GM18499 (cell line): ENCODE measurements at regions not wholly inside any gene's neighbourhood (a gene's known extent, or its start where the extent isn't known, plus 50 kb on each side); places are given as distances from the start of the nearest gene placed in this dataset.

ENCODE experiments used
- ATAC-seq: cut with Tn5 transposase; IDR thresholded peaks from one replicate; pipeline ENCODE4 v1.9.1; 2021; ENCODE audit warnings: moderate number of reproducible peaks; ENCODE audit not compliant: insufficient read depth, unreplicated experiment

GRCh38 chr13:105370011-105370650 is 1165.3 kb downstream of the EFNB2 start:
- ATAC-seq: no peak

DNA sequence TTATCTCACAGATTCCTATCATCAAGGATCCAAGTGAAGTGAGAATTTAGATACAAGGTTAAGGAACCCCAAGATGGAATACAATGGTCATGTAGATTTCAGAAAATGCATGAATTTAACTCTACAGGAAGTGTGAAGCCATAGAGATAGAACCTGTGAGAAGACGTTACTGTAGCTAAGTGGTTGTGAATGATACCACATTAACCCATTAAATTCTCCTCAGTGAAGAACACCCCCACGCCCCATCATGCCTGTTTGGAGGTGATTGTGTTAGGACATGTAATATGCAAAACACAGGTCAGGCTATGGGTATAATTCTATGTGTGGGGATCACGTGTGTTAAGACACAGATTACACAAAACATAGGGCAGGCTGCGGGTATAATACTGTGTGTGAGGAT is 1166.7 kb downstream of the EFNB2 start:
- no peak for ATAC-seq

GRCh38 chr13:105365831-105366230 is 1169.6 kb downstream of the EFNB2 start:
- ATAC-seq: no peak

DNA sequence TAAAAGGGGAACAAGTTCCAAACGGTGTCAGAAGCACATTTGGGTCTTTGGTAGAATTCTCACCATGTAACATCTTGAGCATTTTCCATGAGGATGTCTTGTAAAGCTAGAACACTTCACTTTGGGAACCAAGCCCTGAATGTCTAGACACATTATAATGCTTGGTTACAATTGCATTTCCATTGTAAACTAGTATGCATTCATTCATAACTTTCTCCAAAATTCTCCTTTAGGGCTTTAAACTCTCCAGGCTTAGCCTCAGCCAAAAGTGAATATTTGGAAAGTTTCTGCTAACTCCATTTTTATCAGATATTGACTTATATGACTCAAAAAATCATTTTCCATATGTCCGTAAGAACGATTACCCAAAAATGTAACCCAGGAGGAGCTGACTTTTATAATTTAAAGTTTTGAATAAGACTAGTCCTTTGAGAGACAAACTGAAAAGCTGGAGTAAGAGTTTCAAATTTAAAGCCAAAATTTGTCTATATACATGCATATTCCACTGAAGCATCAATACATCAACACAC is 1170.4 kb downstream of the EFNB2 start:
- ATAC-seq: no peak

GRCh38 chr13:105364191-105364590 is 1171.3 kb downstream of the EFNB2 start:
- ATAC-seq: no peak

DNA sequence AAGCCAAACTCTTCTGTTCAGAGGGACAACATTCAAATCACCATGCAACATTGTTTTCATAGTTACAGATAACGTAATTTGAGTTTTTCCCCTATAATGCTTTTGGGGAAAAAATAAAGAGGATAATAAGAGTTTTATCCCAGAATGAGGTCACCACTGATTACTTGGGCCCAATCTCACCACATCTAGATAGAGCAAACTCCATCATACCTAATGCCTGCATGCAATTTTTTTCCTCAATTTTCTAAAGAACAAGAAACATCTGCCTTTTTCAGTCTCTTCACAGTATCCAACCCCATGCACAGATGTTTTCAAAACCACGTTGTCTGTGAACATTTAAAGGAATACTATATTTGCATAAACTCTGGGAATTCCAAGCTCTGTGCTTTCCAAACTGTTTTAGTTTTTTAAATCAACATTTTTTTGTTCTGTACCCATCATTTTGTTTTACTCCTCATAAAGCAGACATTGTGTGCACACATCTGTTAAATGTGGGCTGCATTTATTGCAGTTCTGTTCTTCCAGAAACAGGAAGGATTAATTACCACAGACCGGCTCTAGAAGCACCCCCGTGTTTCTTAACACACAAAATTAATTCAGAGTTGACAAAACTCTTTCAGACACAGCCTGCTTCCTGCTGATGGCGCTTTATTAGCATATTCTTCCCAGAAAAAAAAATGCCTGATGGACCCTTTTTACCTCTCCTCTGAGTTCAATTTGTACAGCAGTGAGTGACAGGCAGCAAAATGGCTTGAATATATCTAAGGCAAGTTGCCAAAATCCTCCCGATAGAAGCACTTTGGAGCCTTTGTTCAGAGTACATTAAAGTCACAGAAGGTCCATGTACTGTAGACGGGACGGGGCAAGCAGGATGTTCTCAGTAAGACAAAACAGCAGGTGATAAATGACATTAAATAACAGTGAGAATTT is 1171.9 kb downstream of the EFNB2 start:
- ATAC-seq: no peak

DNA sequence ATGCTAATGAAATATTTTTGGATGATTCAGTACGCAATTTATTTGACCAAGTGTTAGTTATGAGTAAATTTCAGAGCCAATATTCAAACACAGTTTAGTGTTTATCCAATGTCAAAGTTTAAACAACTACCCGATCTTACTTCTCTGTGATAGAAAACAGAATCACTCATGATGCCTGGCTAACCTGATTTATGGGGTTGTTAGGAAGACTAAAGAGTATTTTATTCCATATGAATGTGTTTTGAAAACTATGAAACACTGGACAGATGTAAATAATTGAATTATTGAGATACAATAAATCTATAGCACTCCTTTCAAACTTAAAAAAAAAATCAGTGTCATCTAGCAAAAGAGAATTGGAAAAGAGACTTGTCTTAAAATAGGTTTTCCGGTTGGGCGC is 1181.8 kb downstream of the EFNB2 start:
- ATAC-seq: no peak

GRCh38 chr13:105349082-105349723 is 1186.3 kb downstream of the EFNB2 start:
- no peak for ATAC-seq

- ATAC-seq: no peak
Measured at GRCh38 chr13:105346141-105346775, 1189.2 kb downstream of the EFNB2 start.

- no peak for ATAC-seq
Measured at GRCh38 chr13:105345730-105346129, 1189.7 kb downstream of the EFNB2 start.

DNA sequence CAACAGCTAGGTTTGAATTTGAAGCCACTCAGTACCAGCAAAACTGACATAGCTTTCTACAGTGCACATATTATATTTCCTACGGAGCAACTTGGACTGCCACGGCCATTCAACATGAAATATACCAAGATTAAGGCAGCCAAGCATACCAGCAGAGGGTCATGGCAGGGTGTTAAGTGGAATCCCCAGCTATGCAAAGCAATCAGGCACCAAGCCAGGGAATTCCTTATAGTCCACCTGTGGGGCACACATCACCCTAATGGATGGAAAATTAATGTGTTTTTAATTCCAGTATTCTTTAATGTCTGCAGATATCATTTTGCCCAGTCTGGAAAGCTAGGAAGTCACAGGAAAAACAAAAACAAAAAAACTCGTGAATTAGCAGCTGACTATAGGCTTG is 1190.3 kb downstream of the EFNB2 start:
- ATAC-seq: no peak

GRCh38 chr13:105343134-105343806 is 1192.2 kb downstream of the EFNB2 start:
- no peak for ATAC-seq

- no peak for ATAC-seq
Measured at GRCh38 chr13:105342281-105342820, 1193.1 kb downstream of the EFNB2 start.

DNA sequence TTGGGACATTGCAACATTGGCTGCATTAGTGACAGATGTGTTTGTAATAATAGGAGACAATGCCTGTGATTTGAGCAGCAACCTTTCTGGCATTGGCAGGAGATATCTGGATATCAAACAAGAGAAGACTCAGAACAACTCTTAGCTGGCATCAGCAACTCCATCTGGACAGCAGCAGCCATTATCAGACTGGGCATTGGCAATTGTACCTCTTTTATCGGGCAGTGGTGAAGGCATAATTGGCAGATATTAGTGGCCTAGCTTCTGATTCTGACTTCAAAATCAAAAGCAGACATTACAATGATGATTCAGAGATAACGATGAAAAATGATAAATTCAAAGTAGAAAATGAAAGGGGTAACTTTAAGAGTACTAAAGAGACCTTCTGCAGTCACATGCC is 1193.7 kb downstream of the EFNB2 start:
- no peak for ATAC-seq

DNA sequence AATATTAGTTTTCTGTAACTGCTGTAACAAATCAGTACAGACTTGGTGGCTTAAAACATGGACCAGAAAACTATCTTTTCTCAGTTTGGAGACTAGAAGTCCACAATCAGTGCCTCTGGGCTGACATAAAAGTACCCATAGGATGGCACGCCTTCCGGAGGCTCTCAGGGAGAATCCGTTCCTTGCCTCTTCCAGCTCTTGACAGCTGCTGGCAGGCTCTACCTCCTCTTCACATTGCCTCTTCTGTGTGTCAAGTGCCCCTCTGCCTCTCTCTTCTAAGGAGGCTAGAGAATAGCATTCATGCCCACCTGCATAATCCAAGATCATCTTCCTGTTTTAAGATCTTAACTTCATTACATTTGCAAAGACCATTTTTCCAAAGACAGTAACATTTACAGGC is 1194.2 kb downstream of the EFNB2 start:
- ATAC-seq: no peak

- no peak for ATAC-seq
Measured at GRCh38 chr13:105340061-105340606, 1195.3 kb downstream of the EFNB2 start.

- ATAC-seq: no peak
Measured at GRCh38 chr13:105338773-105339172, 1196.7 kb downstream of the EFNB2 start.

DNA sequence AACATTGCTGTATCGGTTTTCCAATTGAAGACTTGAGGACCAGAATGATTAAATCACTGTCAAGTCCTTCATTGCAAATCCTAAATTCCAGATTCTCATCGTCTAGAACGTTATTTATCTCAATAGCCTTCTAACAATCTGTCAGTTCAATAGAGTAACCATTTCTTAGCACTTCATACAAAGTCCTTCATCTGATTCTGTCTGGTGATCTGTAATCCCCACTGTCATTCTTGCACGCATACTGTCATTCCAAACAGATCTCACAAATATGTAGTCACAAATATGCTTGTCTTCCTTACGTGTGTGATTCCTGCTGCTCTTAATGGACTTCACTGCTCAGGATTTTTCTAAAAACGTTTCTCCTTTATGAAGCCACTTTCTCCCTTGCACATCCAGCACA is 1197.5 kb downstream of the EFNB2 start:
- no peak for ATAC-seq
